Mesenchymal stem cell (in vitro differentiated cells and primary cell): ENCODE measurements at regions not wholly inside any gene's neighbourhood (a gene's known extent, or its start where the extent isn't known, plus 50 kb on each side); places are given as distances from the start of the nearest gene placed in this dataset.

Source experiments
- DNase-seq: peaks from one replicate; pipeline ENCODE4 v3.0.0-alpha.2; 2013
- H2AFZ ChIP-seq: one replicate; pipeline ENCODE4 v1.6.1; 2013; ENCODE audit warnings: low read depth, mild to moderate bottlenecking, control low read depth, inconsistent platforms, low read length, moderate library complexity
- H2AK5ac ChIP-seq: 2 replicates; pipeline ENCODE4 v1.6.1; 2013; ENCODE audit warnings: low read length, moderate library complexity, mild to moderate bottlenecking, inconsistent platforms; ENCODE audit not compliant: severe bottlenecking
- H2BK120ac ChIP-seq: one replicate; pipeline ENCODE4 v1.6.1; 2013; ENCODE audit warnings: low read depth, mild to moderate bottlenecking, inconsistent platforms, low read length, moderate library complexity
- H2BK12ac ChIP-seq, 2 experiments: one replicate each; pipeline ENCODE4 v1.6.1; 2013; ENCODE audit warnings: inconsistent platforms in 2 of 2, low read length in 2 of 2, mild to moderate bottlenecking in 2 of 2, moderate library complexity in 2 of 2, control low read depth in 1 of 2
- H2BK15ac ChIP-seq: one replicate; pipeline ENCODE4 v1.6.1; 2013; ENCODE audit warnings: mild to moderate bottlenecking, low read depth, inconsistent platforms; ENCODE audit not compliant: poor library complexity, severe bottlenecking
- H2BK5ac ChIP-seq: 2 replicates; pipeline ENCODE4 v1.6.1; 2013; ENCODE audit warnings: low read depth, mild to moderate bottlenecking, low read length, control low read depth, inconsistent platforms; ENCODE audit not compliant: poor library complexity, severe bottlenecking
- H3K14ac ChIP-seq, 2 experiments: one replicate each; pipeline ENCODE4 v1.6.1; 2013; ENCODE audit warnings: inconsistent platforms in 2 of 2, low read length in 2 of 2, control low read depth in 1 of 2, mild to moderate bottlenecking in 1 of 2, moderate library complexity in 1 of 2
- H3K18ac ChIP-seq, 2 experiments: one replicate each; pipeline ENCODE4 v1.6.1; 2013; ENCODE audit warnings: inconsistent platforms in 2 of 2, low read length in 2 of 2, control low read depth in 1 of 2, low read depth in 1 of 2, mild to moderate bottlenecking in 1 of 2
- H3K23ac ChIP-seq, 2 experiments: one replicate each; pipeline ENCODE4 v1.6.1; 2013; ENCODE audit warnings: inconsistent platforms in 2 of 2, low read length in 2 of 2, mild to moderate bottlenecking in 2 of 2, moderate library complexity in 2 of 2, control low read depth in 1 of 2
- H3K27ac ChIP-seq: 2 replicates; pipeline ENCODE4 v1.5.1; 2013; ENCODE audit warnings: mild to moderate bottlenecking, moderate library complexity, low read length, control low read depth, inconsistent platforms; ENCODE audit not compliant: poor library complexity, severe bottlenecking
- H3K27me3 ChIP-seq, 2 experiments: 2 replicates each; pipeline versions ENCODE4 v1.6.1 to v1.7.0; 2013; ENCODE audit warnings: low read length in 2 of 2, mild to moderate bottlenecking in 2 of 2, moderate library complexity in 2 of 2, control low read depth in 1 of 2, inconsistent platforms in 1 of 2; ENCODE audit not compliant: control insufficient read depth in 1 of 2, insufficient read depth in 1 of 2
- H3K36me3 ChIP-seq, 2 experiments: 2 replicates each; pipeline versions ENCODE4 v1.6.1 to v1.7.0; 2013; ENCODE audit warnings: low read length in 2 of 2, control low read depth in 1 of 2, inconsistent platforms in 1 of 2, low read depth in 1 of 2, mild to moderate bottlenecking in 1 of 2; ENCODE audit not compliant: insufficient read depth in 2 of 2, control insufficient read depth in 1 of 2
- H3K4ac ChIP-seq, 2 experiments: one replicate each; pipeline ENCODE4 v1.6.1; 2013; ENCODE audit warnings: inconsistent platforms in 2 of 2, low read length in 2 of 2, mild to moderate bottlenecking in 2 of 2, moderate library complexity in 2 of 2, control low read depth in 1 of 2, low read depth in 1 of 2
- H3K4me1 ChIP-seq: 2 replicates; pipeline ENCODE4 v1.6.1; 2013; ENCODE audit warnings: low read depth, low read length, control low read depth; ENCODE audit not compliant: control insufficient read depth, insufficient read depth
- H3K4me2 ChIP-seq: 2 replicates; pipeline ENCODE4 v1.6.1; 2013; ENCODE audit warnings: low read length, mild to moderate bottlenecking, inconsistent platforms; ENCODE audit not compliant: poor library complexity, severe bottlenecking
- H3K4me3 ChIP-seq, 2 experiments: 2 replicates each; pipeline versions ENCODE4 v1.5.1 to v1.7.0; 2013; ENCODE audit warnings: low read length in 2 of 2, mild to moderate bottlenecking in 2 of 2, control low read depth in 1 of 2, low read depth in 1 of 2; ENCODE audit not compliant: insufficient read depth in 1 of 2
- H3K79me1 ChIP-seq: replicated peaks from 2 replicates; pipeline ENCODE4 v1.6.1; 2013; ENCODE audit warnings: mild to moderate bottlenecking, control low read depth, low read length, inconsistent platforms; ENCODE audit not compliant: poor library complexity, severe bottlenecking
- H3K9ac ChIP-seq: 2 replicates; pipeline ENCODE4 v1.7.0; 2013; ENCODE audit warnings: mild to moderate bottlenecking, low read length, moderate library complexity
- H3K9me3 ChIP-seq: 2 replicates; pipeline ENCODE4 v1.7.0; 2013; ENCODE audit warnings: mild to moderate bottlenecking, low read length; ENCODE audit not compliant: control insufficient read depth
- H4K8ac ChIP-seq: one replicate; pipeline ENCODE4 v1.6.1; 2013; ENCODE audit warnings: inconsistent platforms, mild to moderate bottlenecking, low read length, moderate library complexity
- H4K91ac ChIP-seq: one replicate; pipeline ENCODE4 v1.6.1; 2013; ENCODE audit warnings: mild to moderate bottlenecking, low read length, inconsistent platforms
- WGBS: methylation state at CpG from one replicate; pipeline ENCODE4 v1.1.7; 2013; ENCODE audit warnings: mixed read lengths; 5-methylcytosine and 5-hydroxymethylcytosine counted together

GRCh38 chr1:2882966-2883696 is 81.6 kb upstream of the TTC34 start:
- H3K23ac ChIP-seq, result no peak overlapping the region
- H3K9me3 ChIP-seq, result no peaks in the 10 kb centered on the region
- H3K4me1 ChIP-seq, result no peaks in the 10 kb centered on the region
- H2BK120ac ChIP-seq, result no peak overlapping the region
- no peak overlapping the region for H3K4me2 ChIP-seq
- no peak overlapping the region for H4K91ac ChIP-seq
- peaks cover 0 to 14% of the 10 kb centered on the region in 2 experiments for H3K27me3 ChIP-seq
- H3K14ac ChIP-seq, result no peak overlapping the region
- H3K36me3 ChIP-seq, result no peaks in the 10 kb centered on the region
- no peak overlapping the region for H3K27ac ChIP-seq
- no peaks in the 10 kb centered on the region for H3K79me1 ChIP-seq
- no peak for DNase-seq
- H4K8ac ChIP-seq, result no peak overlapping the region
- no peak overlapping the region for H2BK12ac ChIP-seq
- no peak overlapping the region for H3K18ac ChIP-seq
- H2BK15ac ChIP-seq, result no peak overlapping the region
- 85% methylated on average over 39 of the region's 40 CpGs for WGBS
- no peak overlapping the region for H3K4ac ChIP-seq
- H2BK5ac ChIP-seq, result no peak overlapping the region
- H3K9ac ChIP-seq, result no peak overlapping the region
- H3K4me3 ChIP-seq, result no peak overlapping the region
- H2AFZ ChIP-seq, result peak overlapping the region; percentile 5
- H2AK5ac ChIP-seq, result no peak overlapping the region

GRCh38 chr1:2885001-2885400 is 83.5 kb upstream of the TTC34 start:
- H4K8ac ChIP-seq, result no peak overlapping the region
- no peaks in the 10 kb centered on the region for H3K36me3 ChIP-seq
- no peak overlapping the region for H2AK5ac ChIP-seq
- WGBS, result 90% methylated on average over 16 of the region's 16 CpGs
- no peak overlapping the region for H2AFZ ChIP-seq
- no peaks in the 10 kb centered on the region for H3K9me3 ChIP-seq
- H3K14ac ChIP-seq, result no peak overlapping the region
- H3K4ac ChIP-seq, result no peak overlapping the region
- no peak overlapping the region for H3K4me2 ChIP-seq
- H3K27ac ChIP-seq, result no peak overlapping the region
- no peak overlapping the region for H2BK5ac ChIP-seq
- H3K79me1 ChIP-seq, result no peaks in the 10 kb centered on the region
- H3K18ac ChIP-seq, result no peak overlapping the region
- H2BK12ac ChIP-seq, result no peak overlapping the region
- H2BK120ac ChIP-seq, result no peak overlapping the region
- H3K9ac ChIP-seq, result no peak overlapping the region
- no peak overlapping the region for H4K91ac ChIP-seq
- H3K4me3 ChIP-seq, result no peak overlapping the region
- H2BK15ac ChIP-seq, result no peak overlapping the region
- H3K23ac ChIP-seq, result no peak overlapping the region
- DNase-seq, result no peak
- peaks cover 0 to 17% of the 10 kb centered on the region in 2 experiments for H3K27me3 ChIP-seq
- H3K4me1 ChIP-seq, result no peaks in the 10 kb centered on the region

GRCh38 chr1:2886631-2887030 is 85.1 kb upstream of the TTC34 start:
- Histone ChIP-seq H3K4me1 (no peaks in the 10 kb centered on the region), H3K18ac (no peak overlapping the region), H3K4ac (no peak overlapping the region), H2BK120ac (no peak overlapping the region), H2BK12ac (no peak overlapping the region), H4K91ac (no peak overlapping the region), H3K4me3 (no peak overlapping the region), H2AFZ (no peak overlapping the region), H3K27me3 (peaks cover 0 to 20% of the 10 kb centered on the region in 2 experiments), H3K27ac (no peak overlapping the region), H3K23ac (no peak overlapping the region), H2BK15ac (no peak overlapping the region), H3K79me1 (no peaks in the 10 kb centered on the region), H3K14ac (no peak overlapping the region), H4K8ac (no peak overlapping the region), H3K9ac (no peak overlapping the region), H3K9me3 (no peaks in the 10 kb centered on the region), H3K36me3 (no peaks in the 10 kb centered on the region), H3K4me2 (no peak overlapping the region), H2AK5ac (no peak overlapping the region), H2BK5ac (no peak overlapping the region)
- no peak for DNase-seq
- WGBS, result 74% methylated on average over 10 of the region's 10 CpGs

GRCh38 chr1:2887941-2888855 is 86.7 kb upstream of the TTC34 start:
- Histone ChIP-seq H3K18ac (no peak overlapping the region), H2BK5ac (no peak overlapping the region), H2AK5ac (no peak overlapping the region), H3K4ac (no peak overlapping the region), H3K4me1 (no peaks in the 10 kb centered on the region), H3K27me3 (peaks cover 0 to 22% of the 10 kb centered on the region in 2 experiments), H3K79me1 (no peaks in the 10 kb centered on the region), H4K8ac (no peak overlapping the region), H2BK15ac (no peak overlapping the region), H3K27ac (no peak overlapping the region), H3K4me3 (no peak overlapping the region), H3K23ac (no peak overlapping the region), H4K91ac (no peak overlapping the region), H3K9me3 (no peaks in the 10 kb centered on the region), H2AFZ (no peak overlapping the region), H2BK120ac (no peak overlapping the region), H3K14ac (no peak overlapping the region), H3K36me3 (no peaks in the 10 kb centered on the region), H3K9ac (no peak overlapping the region), H3K4me2 (no peak overlapping the region), H2BK12ac (no peak overlapping the region)
- DNase-seq, result no peak
- WGBS, result 78% methylated on average over 26 of the region's 28 CpGs
